AG20443 (cell line): ENCODE measurements at regions not wholly inside any gene's neighbourhood (a gene's known extent, or its start where the extent isn't known, plus 50 kb on each side); places are given as distances from the start of the nearest gene placed in this dataset.
"Not testable (repeated sequence)": the region's sequence is repeated elsewhere in the genome, so short reads cannot be mapped to it uniquely, and the experiment has no call there.

Experiments used
- DNase-seq: peaks from one replicate; pipeline ENCODE4 v3.0.0; 2012; ENCODE audit warnings: low spot score, mixed read lengths

GRCh38 chr14:71600309-71600708 lies 331.9 kb upstream of the RGS6 start:
- DNase-seq: no peak

GRCh38 chr14:71602524-71602923 lies 329.7 kb upstream of the RGS6 start:
- DNase-seq: no peak

- DNase-seq: no peak
Measured at GRCh38 chr14:71604231-71604630, 328.0 kb upstream of the RGS6 start.

- no peak for DNase-seq
Measured at GRCh38 chr14:71606064-71606463, 326.2 kb upstream of the RGS6 start.

GRCh38 chr14:71606575-71606974 lies 325.7 kb upstream of the RGS6 start:
- DNase-seq: no peak

GRCh38 chr14:71607056-71607455 lies 325.2 kb upstream of the RGS6 start:
- DNase-seq: no peak

GRCh38 chr14:71610149-71610548 lies 322.1 kb upstream of the RGS6 start:
- no peak for DNase-seq

GRCh38 chr14:71610797-71611196 lies 321.4 kb upstream of the RGS6 start:
- no peak for DNase-seq

GRCh38 chr14:71613168-71613567 lies 319.1 kb upstream of the RGS6 start:
- DNase-seq: no peak

GRCh38 chr14:71616013-71616412 lies 316.2 kb upstream of the RGS6 start:
- DNase-seq: no peak

GRCh38 chr14:71618047-71618446 lies 314.2 kb upstream of the RGS6 start:
- DNase-seq: no peak

- no peak for DNase-seq
Measured at GRCh38 chr14:71618716-71619115, 313.5 kb upstream of the RGS6 start.

GRCh38 chr14:71619472-71619871 lies 312.8 kb upstream of the RGS6 start:
- no peak for DNase-seq

GRCh38 chr14:71620401-71620800 lies 311.8 kb upstream of the RGS6 start:
- DNase-seq: peak; percentile 29

- DNase-seq: no peak
Measured at GRCh38 chr14:71621276-71621675, 311.0 kb upstream of the RGS6 start.

- no peak for DNase-seq
Measured at GRCh38 chr14:71621980-71622605, 310.1 kb upstream of the RGS6 start.

- no peak for DNase-seq
Measured at GRCh38 chr14:71623939-71624338, 308.3 kb upstream of the RGS6 start.

GRCh38 chr14:71625175-71625574 lies 307.1 kb upstream of the RGS6 start:
- no peak for DNase-seq

GRCh38 chr14:71625891-71626701 lies 306.1 kb upstream of the RGS6 start:
- DNase-seq: no peak

GRCh38 chr14:71628433-71628832 lies 303.8 kb upstream of the RGS6 start:
- DNase-seq: no peak

- no peak for DNase-seq
Measured at GRCh38 chr14:71629250-71629649, 303.0 kb upstream of the RGS6 start.

GRCh38 chr14:71629765-71630492 lies 302.3 kb upstream of the RGS6 start:
- peak; percentile 20 for DNase-seq

- DNase-seq: not testable (repeated sequence)
Measured at GRCh38 chr14:71631030-71631429, 301.2 kb upstream of the RGS6 start.
